ENCODE measurements at regions not wholly inside any gene's neighbourhood (a gene's known extent, or its start where the extent isn't known, plus 50 kb on each side); places are given as distances from the start of the nearest gene placed in this dataset.

DNA sequence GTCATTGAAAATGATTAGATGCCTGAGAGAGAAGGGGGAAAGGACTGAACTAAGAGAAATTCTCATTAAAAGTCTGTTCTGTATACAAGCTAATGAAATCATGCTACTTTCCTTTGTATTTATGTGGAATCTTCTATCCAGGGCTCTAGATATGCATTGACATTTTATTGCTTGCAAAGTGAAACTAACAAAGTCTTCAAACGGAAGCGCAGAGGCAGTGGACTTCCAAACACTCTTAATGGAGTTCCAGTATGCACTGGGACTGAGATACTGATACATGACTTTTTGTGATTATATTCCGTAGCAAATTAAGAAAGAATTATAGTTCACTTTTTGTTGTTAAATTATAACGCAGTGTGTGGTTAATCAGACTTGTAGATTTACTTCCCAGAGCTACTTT lies 166.8 kb upstream of the TBX20 start:
- TF ChIP-seq POLR2AphosphoS5 (IDR thresholded peaks at IDR 0.05; ENCODE audit: low read depth, low read length) (no peak), POLR2A (IDR thresholded peaks at IDR 0.05; ENCODE audit: low read depth, low read length) (no peak), PAX5 (IDR thresholded peaks at IDR 0.05; ENCODE audit: insufficient read depth, low read length, severe bottlenecking) (no peak)

All from GM12891 (cell line).